ENCODE measurements at regions not wholly inside any gene's neighbourhood (a gene's known extent, or its start where the extent isn't known, plus 50 kb on each side); places are given as distances from the start of the nearest gene placed in this dataset.

- TF ChIP-seq, protein P1, sequence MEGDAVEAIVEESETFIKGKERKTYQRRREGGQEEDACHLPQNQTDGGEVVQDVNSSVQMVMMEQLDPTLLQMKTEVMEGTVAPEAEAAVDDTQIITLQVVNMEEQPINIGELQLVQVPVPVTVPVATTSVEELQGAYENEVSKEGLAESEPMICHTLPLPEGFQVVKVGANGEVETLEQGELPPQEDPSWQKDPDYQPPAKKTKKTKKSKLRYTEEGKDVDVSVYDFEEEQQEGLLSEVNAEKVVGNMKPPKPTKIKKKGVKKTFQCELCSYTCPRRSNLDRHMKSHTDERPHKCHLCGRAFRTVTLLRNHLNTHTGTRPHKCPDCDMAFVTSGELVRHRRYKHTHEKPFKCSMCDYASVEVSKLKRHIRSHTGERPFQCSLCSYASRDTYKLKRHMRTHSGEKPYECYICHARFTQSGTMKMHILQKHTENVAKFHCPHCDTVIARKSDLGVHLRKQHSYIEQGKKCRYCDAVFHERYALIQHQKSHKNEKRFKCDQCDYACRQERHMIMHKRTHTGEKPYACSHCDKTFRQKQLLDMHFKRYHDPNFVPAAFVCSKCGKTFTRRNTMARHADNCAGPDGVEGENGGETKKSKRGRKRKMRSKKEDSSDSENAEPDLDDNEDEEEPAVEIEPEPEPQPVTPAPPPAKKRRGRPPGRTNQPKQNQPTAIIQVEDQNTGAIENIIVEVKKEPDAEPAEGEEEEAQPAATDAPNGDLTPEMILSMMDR (IDR thresholded peaks at IDR 0.05 in 8 of 11, conservative IDR thresholded peaks at IDR 0.05 in 3 of 11) = no peak
- TF ChIP-seq POLR2A (IDR thresholded peaks at IDR 0.05) = no peak
These were observed 479.5 kb downstream of the SPATA31A7 start for GRCh38 chr9:61669352-61669751.
